H1 (cell line): ENCODE measurements at regions not wholly inside any gene's neighbourhood (a gene's known extent, or its start where the extent isn't known, plus 50 kb on each side); places are given as distances from the start of the nearest gene placed in this dataset.

ENCODE experiments used
- GTF2F1 ChIP-seq: IDR thresholded peaks from 2 replicates; pipeline ENCODE4 v1.6.1; 2012; ENCODE audit warnings: low read depth, low read length, improper control_type of control experiment, borderline replicate concordance
- ZNF274 ChIP-seq: IDR thresholded peaks from 2 replicates; pipeline ENCODE4 v1.7.0; 2012; ENCODE audit warnings: low read length, borderline replicate concordance; ENCODE audit errors: extremely low read depth
- TF ChIP-seq, protein P1 (sequence below), 3 experiments: IDR thresholded peaks; 1 replicate in 2 of 3; 2 replicates in 1 of 3; pipeline versions ENCODE4 v1.5.1 to v1.6.1; 2011; ENCODE audit warnings: low read length in 3 of 3, mild to moderate bottlenecking in 3 of 3, inconsistent platforms in 2 of 3, low read depth in 1 of 3, moderate library complexity in 1 of 3; ENCODE audit not compliant: insufficient read depth in 1 of 3; ENCODE audit errors: control extremely low read depth in 1 of 3

DNA sequence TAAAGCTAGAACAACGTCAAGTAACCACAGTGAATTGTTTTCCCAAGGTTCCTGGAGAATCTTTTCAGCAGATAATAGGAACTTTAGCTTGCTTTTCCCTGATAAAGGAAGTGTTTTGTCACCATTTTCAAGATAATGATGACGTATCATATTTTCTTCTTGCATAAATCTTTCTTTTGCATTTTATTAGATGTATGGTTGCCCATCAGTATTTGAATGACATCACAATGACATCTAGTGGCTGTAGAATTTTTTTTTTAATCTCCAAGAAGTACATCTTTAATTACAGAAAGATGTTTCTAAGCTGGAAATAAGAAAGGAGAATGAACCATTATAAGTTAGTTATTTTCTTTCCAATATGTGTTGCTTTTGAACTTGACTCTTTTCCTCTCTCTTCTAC, 83.0 kb downstream of the CENPW start:
- no peak for TF ChIP-seq GTF2F1
- no peak for TF ChIP-seq ZNF274
- TF ChIP-seq, protein P1, sequence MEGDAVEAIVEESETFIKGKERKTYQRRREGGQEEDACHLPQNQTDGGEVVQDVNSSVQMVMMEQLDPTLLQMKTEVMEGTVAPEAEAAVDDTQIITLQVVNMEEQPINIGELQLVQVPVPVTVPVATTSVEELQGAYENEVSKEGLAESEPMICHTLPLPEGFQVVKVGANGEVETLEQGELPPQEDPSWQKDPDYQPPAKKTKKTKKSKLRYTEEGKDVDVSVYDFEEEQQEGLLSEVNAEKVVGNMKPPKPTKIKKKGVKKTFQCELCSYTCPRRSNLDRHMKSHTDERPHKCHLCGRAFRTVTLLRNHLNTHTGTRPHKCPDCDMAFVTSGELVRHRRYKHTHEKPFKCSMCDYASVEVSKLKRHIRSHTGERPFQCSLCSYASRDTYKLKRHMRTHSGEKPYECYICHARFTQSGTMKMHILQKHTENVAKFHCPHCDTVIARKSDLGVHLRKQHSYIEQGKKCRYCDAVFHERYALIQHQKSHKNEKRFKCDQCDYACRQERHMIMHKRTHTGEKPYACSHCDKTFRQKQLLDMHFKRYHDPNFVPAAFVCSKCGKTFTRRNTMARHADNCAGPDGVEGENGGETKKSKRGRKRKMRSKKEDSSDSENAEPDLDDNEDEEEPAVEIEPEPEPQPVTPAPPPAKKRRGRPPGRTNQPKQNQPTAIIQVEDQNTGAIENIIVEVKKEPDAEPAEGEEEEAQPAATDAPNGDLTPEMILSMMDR (IDR thresholded peaks at IDR 0.05; ENCODE audit: control extremely low read depth in 1 of 3, insufficient read depth in 1 of 3, low read depth in 1 of 3, low read length in 3 of 3), result no peak
